Loucy (cell line): ENCODE measurements at regions not wholly inside any gene's neighbourhood (a gene's known extent, or its start where the extent isn't known, plus 50 kb on each side); places are given as distances from the start of the nearest gene placed in this dataset.

ENCODE experiments used
- H2AFZ ChIP-seq: fragments of 200-600 bp; sonication (generic); 2 replicates; pipeline ENCODE4 v1.6.0; 2016; ENCODE audit warnings: antibody characterized with exemption, mild to moderate bottlenecking, low read length, moderate library complexity
- H3F3A ChIP-seq: fragments of 200-600 bp; 2 replicates; pipeline ENCODE4 v1.6.0; 2016; ENCODE audit warnings: antibody characterized with exemption, low read depth, mild to moderate bottlenecking
- H3K27me3 ChIP-seq: fragments of 200-600 bp; sonication (generic); 2 replicates; pipeline ENCODE4 v1.6.1; 2014; ENCODE audit warnings: low read length, mild to moderate bottlenecking; ENCODE audit not compliant: insufficient read depth, poor library complexity, severe bottlenecking
- H3K36me3 ChIP-seq: fragments of 200-600 bp; sonication (generic); 2 replicates; pipeline ENCODE4 v1.6.1; 2016; ENCODE audit warnings: low read length; ENCODE audit not compliant: insufficient read depth
- H3K4me1 ChIP-seq: fragments of 200-600 bp; sonication (generic); 2 replicates; pipeline ENCODE4 v1.5.1; 2014; ENCODE audit warnings: low read length, mild to moderate bottlenecking; ENCODE audit not compliant: insufficient read depth, poor library complexity, severe bottlenecking
- H3K4me2 ChIP-seq: fragments of 200-600 bp; sonication (generic); 2 replicates; pipeline ENCODE4 v1.6.0; 2014; ENCODE audit warnings: antibody characterized with exemption, low read length, low read depth, mild to moderate bottlenecking; ENCODE audit not compliant: poor library complexity, severe bottlenecking
- H3K4me3 ChIP-seq: fragments of 200-600 bp; sonication (generic); 2 replicates; pipeline ENCODE4 v1.5.1; 2014; ENCODE audit warnings: low read length, mild to moderate bottlenecking, mixed read lengths; ENCODE audit not compliant: poor library complexity, severe bottlenecking
- H3K79me2 ChIP-seq: fragments of 200-600 bp; sonication (generic); 2 replicates; pipeline ENCODE4 v1.6.1; 2014; ENCODE audit warnings: low read length; ENCODE audit not compliant: insufficient read depth
- H3K9ac ChIP-seq: fragments of 200-600 bp; sonication (generic); 2 replicates; pipeline ENCODE4 v1.6.0; 2014; ENCODE audit warnings: mild to moderate bottlenecking, low read depth, low read length, moderate library complexity; ENCODE audit not compliant: poor library complexity, severe bottlenecking
- H3K9me2 ChIP-seq: fragments of 200-600 bp; sonication (generic); replicated peaks from 2 replicates; pipeline ENCODE4 v1.6.1; 2016; ENCODE audit warnings: low read depth, low read length, mixed read lengths
- H3K9me3 ChIP-seq: fragments of 200-600 bp; sonication (generic); 2 replicates; pipeline ENCODE4 v1.6.1; 2014; ENCODE audit warnings: mild to moderate bottlenecking, antibody characterized with exemption, low read length, low read depth; ENCODE audit not compliant: insufficient read depth
- H4K20me1 ChIP-seq: fragments of 200-600 bp; sonication (generic); 2 replicates; pipeline ENCODE4 v1.6.0; 2014; ENCODE audit warnings: antibody characterized with exemption, low read length, mild to moderate bottlenecking; ENCODE audit not compliant: insufficient read depth, poor library complexity, severe bottlenecking
- EZH2phosphoT487 ChIP-seq: fragments of 200-600 bp; IDR thresholded peaks from 2 replicates; pipeline ENCODE4 v1.6.1; 2018; ENCODE audit warnings: antibody characterized with exemption, mild to moderate bottlenecking, moderate library complexity, borderline replicate concordance
- TF ChIP-seq, protein P1 (sequence below): fragments of 200-600 bp; sonication (generic); conservative IDR thresholded peaks from 2 replicates; pipeline ENCODE4 v1.5.1; 2014; ENCODE audit warnings: mild to moderate bottlenecking, antibody characterized with exemption, low read length

DNA sequence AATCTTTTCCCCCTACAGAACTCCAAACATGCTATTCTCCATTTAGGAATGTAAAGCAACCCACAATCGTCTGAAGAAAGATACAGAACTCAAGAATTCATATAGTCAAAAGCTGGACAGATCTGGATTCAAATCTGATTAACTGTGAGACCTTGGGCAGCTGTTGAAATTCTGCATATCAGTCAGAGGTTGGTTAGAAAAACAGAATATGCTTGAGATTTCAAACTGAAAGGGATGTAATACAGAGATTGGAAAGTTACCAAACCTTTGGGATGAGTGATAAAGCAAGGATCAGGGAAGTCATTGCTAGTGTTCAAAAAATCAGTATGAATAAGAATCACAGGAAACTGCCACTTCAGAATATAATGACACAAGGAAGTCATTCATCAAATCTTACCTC lies 406.6 kb downstream of the HTR7 start:
- H3F3A ChIP-seq: no peaks in the 10 kb centered on the region
- H3K9ac ChIP-seq: no peak overlapping the region
- H3K9me3 ChIP-seq: no peaks in the 10 kb centered on the region
- no peaks in the 10 kb centered on the region for H3K36me3 ChIP-seq
- H3K4me1 ChIP-seq: no peaks in the 10 kb centered on the region
- H3K4me2 ChIP-seq: no peak overlapping the region
- H3K27me3 ChIP-seq: no peaks in the 10 kb centered on the region
- no peak overlapping the region for H3K4me3 ChIP-seq
- H3K79me2 ChIP-seq: no peaks in the 10 kb centered on the region
- H4K20me1 ChIP-seq: no peaks in the 10 kb centered on the region
- no peak overlapping the region for H2AFZ ChIP-seq
- no peaks in the 10 kb centered on the region for H3K9me2 ChIP-seq
- TF ChIP-seq, protein P1, sequence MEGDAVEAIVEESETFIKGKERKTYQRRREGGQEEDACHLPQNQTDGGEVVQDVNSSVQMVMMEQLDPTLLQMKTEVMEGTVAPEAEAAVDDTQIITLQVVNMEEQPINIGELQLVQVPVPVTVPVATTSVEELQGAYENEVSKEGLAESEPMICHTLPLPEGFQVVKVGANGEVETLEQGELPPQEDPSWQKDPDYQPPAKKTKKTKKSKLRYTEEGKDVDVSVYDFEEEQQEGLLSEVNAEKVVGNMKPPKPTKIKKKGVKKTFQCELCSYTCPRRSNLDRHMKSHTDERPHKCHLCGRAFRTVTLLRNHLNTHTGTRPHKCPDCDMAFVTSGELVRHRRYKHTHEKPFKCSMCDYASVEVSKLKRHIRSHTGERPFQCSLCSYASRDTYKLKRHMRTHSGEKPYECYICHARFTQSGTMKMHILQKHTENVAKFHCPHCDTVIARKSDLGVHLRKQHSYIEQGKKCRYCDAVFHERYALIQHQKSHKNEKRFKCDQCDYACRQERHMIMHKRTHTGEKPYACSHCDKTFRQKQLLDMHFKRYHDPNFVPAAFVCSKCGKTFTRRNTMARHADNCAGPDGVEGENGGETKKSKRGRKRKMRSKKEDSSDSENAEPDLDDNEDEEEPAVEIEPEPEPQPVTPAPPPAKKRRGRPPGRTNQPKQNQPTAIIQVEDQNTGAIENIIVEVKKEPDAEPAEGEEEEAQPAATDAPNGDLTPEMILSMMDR: no peak
- no peak for TF ChIP-seq EZH2phosphoT487

DNA sequence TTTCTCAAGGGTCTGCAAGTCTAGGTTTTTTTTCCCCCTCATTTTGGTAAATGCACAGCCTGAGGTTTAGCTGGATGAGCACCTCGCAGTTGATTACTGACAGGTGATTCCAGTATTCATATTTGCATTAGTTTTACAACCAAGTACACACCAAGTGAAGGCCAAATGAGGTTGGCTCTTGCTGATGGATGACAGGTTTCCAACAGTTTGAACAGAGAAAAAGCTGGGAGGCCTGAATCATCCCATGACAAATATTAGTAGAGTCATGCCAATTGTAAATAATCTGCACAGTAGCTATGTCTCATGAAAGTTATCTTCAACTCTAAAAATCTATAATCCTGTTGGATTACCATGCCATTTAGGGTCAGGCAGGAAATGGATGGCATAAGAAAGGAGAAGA lies 399.8 kb downstream of the HTR7 start:
- no peaks in the 10 kb centered on the region for H3K4me1 ChIP-seq
- no peak overlapping the region for H3K4me2 ChIP-seq
- no peaks in the 10 kb centered on the region for H3K79me2 ChIP-seq
- H4K20me1 ChIP-seq: no peaks in the 10 kb centered on the region
- H3K27me3 ChIP-seq: no peaks in the 10 kb centered on the region
- no peak for TF ChIP-seq EZH2phosphoT487
- TF ChIP-seq, protein P1: no peak
- H3F3A ChIP-seq: no peaks in the 10 kb centered on the region
- no peak overlapping the region for H3K4me3 ChIP-seq
- H3K36me3 ChIP-seq: no peaks in the 10 kb centered on the region
- no peak overlapping the region for H3K9ac ChIP-seq
- H3K9me3 ChIP-seq: no peaks in the 10 kb centered on the region
- no peak overlapping the region for H2AFZ ChIP-seq
- no peaks in the 10 kb centered on the region for H3K9me2 ChIP-seq

DNA sequence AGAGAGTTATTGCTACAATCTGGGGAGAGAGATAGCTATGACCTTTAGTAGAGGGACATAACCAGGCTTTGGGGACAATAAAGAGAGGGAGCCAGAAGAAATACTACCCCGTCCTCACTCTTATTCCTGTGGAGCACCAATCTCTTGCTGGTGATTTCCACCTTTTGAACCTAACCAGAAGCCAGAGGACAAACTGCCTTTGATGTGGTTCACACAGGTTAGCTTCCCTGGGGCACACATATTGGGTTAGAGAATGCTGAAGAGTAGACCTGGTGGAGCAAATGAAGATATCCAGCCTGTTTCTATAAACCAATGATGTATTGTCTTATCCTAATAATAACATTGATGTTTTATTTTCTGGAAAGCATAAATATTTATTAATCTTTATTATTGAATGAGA lies 399.3 kb downstream of the HTR7 start:
- H3K79me2 ChIP-seq: no peaks in the 10 kb centered on the region
- no peak overlapping the region for H3K9ac ChIP-seq
- no peak overlapping the region for H3K4me2 ChIP-seq
- TF ChIP-seq, protein P1: no peak
- no peak for TF ChIP-seq EZH2phosphoT487
- no peaks in the 10 kb centered on the region for H4K20me1 ChIP-seq
- H3K9me2 ChIP-seq: no peaks in the 10 kb centered on the region
- H3F3A ChIP-seq: no peaks in the 10 kb centered on the region
- H3K4me3 ChIP-seq: no peak overlapping the region
- H3K27me3 ChIP-seq: no peaks in the 10 kb centered on the region
- H3K36me3 ChIP-seq: no peaks in the 10 kb centered on the region
- H3K9me3 ChIP-seq: no peaks in the 10 kb centered on the region
- no peaks in the 10 kb centered on the region for H3K4me1 ChIP-seq
- no peak overlapping the region for H2AFZ ChIP-seq
